Panc1 (cell line): ENCODE measurements at regions not wholly inside any gene's neighbourhood (a gene's known extent, or its start where the extent isn't known, plus 50 kb on each side); places are given as distances from the start of the nearest gene placed in this dataset.

Source experiments
- ATAC-seq: fragments of 200-7000 bp; cut with Tn5 transposase; 2 replicates; pipeline ENCODE4 v1.9.1; 2020; ENCODE audit warnings: mild to moderate bottlenecking, moderate library complexity
- BruUV-seq: library from RNA; stranded (reverse); fragments of 400-500 nt; replicated peaks from 2 replicates; lab custom pipeline; 2021; lab: Mats Ljungman, UMichigan
- CTCF ChIA-PET: fragments of 300-600 bp; sonication (Branson Sonifier 250); formaldehyde crosslinking; loops from one replicate; lab custom pipeline; 2022; ENCODE audit warnings: antibody characterized with exemption; lab: Charles Lee
- POLR2A ChIA-PET: fragments of 300-600 bp; sonication (Branson Sonifier 250); formaldehyde crosslinking; loops from one replicate; lab custom pipeline; 2022; ENCODE audit warnings: antibody characterized with exemption; lab: Charles Lee
- DNase-seq: peaks from one replicate; pipeline ENCODE4 v3.0.0-alpha.2; 2010; ENCODE audit warnings: low read depth, low spot score
- H3K27ac ChIP-seq: 2 replicates; pipeline ENCODE4 v1.5.1; 2011; ENCODE audit warnings: mild to moderate bottlenecking, low read length, inconsistent platforms
- H3K27me3 ChIP-seq: fragments of 200-500 bp; sonication (Bioruptor generic); 2 replicates; pipeline ENCODE4 v1.6.0; 2014; ENCODE audit warnings: low read length, inconsistent platforms; ENCODE audit not compliant: control insufficient read depth, insufficient read depth
- H3K36me3 ChIP-seq: fragments of 200-500 bp; sonication (Bioruptor generic); 2 replicates; pipeline ENCODE4 v1.5.1; 2014; ENCODE audit warnings: inconsistent platforms, mild to moderate bottlenecking, low read length, moderate library complexity; ENCODE audit not compliant: control insufficient read depth, insufficient read depth
- H3K4me1 ChIP-seq: 2 replicates; pipeline ENCODE4 v1.5.1; 2011; ENCODE audit warnings: inconsistent platforms, mild to moderate bottlenecking, low read length, moderate library complexity; ENCODE audit not compliant: control insufficient read depth, insufficient read depth
- H3K4me3 ChIP-seq, 2 experiments: 2 replicates each; pipeline ENCODE4 v1.5.1; 2011 to 2012; ENCODE audit warnings: low read depth in 2 of 2, low read length in 2 of 2, mild to moderate bottlenecking in 2 of 2, inconsistent platforms in 1 of 2, moderate library complexity in 1 of 2
- H3K9me3 ChIP-seq: fragments of 200-500 bp; sonication (Bioruptor generic); 2 replicates; pipeline ENCODE4 v1.5.1; 2014; ENCODE audit warnings: low read depth, mild to moderate bottlenecking, inconsistent platforms, low read length, moderate library complexity; ENCODE audit not compliant: control insufficient read depth, insufficient read depth
- POLR2AphosphoS5 ChIP-seq: IDR thresholded peaks from 2 replicates; pipeline ENCODE4 v1.6.1; 2012; ENCODE audit warnings: mild to moderate bottlenecking, low read depth, low read length, moderate library complexity
- SIN3A ChIP-seq: IDR thresholded peaks from 2 replicates; pipeline ENCODE4 v1.6.1; 2012; ENCODE audit warnings: low read depth, mild to moderate bottlenecking, low read length, moderate library complexity, borderline replicate concordance; ENCODE audit not compliant: insufficient read depth
- TCF7L2 ChIP-seq: IDR thresholded peaks from 2 replicates; pipeline ENCODE4 v1.6.1; 2011; ENCODE audit warnings: mild to moderate bottlenecking, low read depth, low read length, inconsistent platforms
- in situ Hi-C: cut with HindIII; loops from 2 replicates; pipeline ENCODE4 v1.10.0; 2016; ENCODE audit warnings: low sequenced_read_pairs, low pct_unique_long_range_greater_than_20kb
- intact Hi-C: fragments of 100-400 bp; cut with micrococcal nuclease; formaldehyde crosslinking; loops from one replicate; pipeline ENCODE4 v1.10.0; 2022; ENCODE audit not compliant: unreplicated experiment
- TF ChIP-seq, protein P1 (sequence below): fragments of 450-650 bp; IDR thresholded peaks from 2 replicates; pipeline ENCODE4 v1.5.1; 2017; ENCODE audit warnings: mild to moderate bottlenecking
- TF ChIP-seq, protein P2 (sequence below), 2 experiments: IDR thresholded peaks; 2 replicates each; pipeline ENCODE4 v1.6.1; 2011 to 2012; ENCODE audit warnings: low read depth in 2 of 2, control low read depth in 1 of 2, low read length in 1 of 2, mild to moderate bottlenecking in 1 of 2, moderate library complexity in 1 of 2; ENCODE audit not compliant: insufficient read depth in 1 of 2

DNA sequence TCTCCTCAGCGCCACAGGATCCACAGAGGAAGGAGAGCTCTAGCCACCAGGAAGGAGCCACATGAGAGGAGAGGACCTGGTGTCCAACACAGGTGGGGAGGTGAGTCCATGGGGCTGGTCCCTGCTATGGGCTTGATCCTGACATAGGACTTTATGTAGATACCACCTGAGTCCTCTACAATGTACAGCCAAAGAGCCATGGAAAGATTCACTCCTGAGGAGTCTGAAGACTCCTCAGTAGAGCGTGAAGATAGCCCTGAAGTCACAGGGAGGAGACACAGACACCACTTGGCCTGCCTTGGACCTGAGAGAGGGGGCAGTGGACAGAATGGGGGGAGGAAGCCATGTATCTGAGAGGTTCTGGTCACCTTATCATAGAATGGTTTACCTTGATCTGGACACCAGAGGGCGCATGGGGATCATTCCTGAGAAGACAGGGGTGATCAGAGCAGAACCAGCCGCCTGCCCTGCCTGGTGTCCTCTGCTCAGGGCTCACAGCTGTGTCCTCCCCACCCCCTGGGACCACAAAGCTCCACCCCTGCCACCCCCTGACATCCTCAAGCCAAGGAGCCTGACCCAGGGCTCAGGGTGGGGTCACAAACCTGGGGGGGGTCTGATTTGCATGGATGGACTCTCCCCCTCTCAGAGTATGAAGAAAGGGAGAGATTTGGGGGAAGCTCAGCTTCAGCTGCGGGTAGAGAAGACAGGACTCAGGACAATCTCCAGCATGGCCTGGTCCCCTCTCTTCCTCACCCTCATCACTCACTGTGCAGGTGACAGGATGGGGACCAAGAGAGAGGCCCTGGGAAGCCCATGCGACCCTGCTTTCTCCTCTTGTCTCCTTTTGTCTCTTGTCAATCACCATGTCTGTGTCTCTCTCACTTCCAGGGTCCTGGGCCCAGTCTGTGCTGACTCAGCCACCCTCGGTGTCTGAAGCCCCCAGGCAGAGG is 77.0 kb downstream of the ZNF280B start:
- intact Hi-C loops (no loop called here), in situ Hi-C loops (no loop called here)
- no peak overlapping the region for H3K27ac ChIP-seq

DNA sequence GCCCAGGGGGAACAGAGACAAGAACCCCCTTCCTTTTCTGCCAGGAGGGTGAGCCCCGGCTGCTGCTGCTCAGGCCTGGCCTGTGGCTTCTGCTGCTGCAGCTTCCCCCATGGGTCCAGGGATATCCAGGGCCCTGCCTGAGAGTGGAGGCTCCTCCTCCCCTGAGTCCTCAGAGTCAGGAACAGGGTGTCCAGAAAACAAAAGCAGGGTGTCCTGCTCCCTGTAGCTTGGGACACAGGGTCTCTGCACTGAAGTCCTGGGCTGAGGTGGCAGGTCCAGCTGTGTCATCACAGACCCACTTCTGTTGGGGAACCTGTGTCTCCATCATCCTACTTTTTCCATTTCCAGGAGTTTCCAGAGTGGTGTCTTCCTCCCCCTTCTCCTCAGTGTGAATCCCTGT is 76.1 kb downstream of the ZNF280B start:
- in situ Hi-C loops, result no loop called here
- no peaks in the 10 kb centered on the region for H3K9me3 ChIP-seq
- BruUV-seq, result no TSS peak
- ChIA-PET CTCF (interaction anchor here (0.6 kb wide), 1 partner anchor 10 kb away, joined by 3 read pairs; no protein-coding TSS in a partner anchor), POLR2A (no interaction called here)
- H3K27ac ChIP-seq, result no peak overlapping the region
- DNase-seq (no peak), ATAC-seq (no peak)
- H3K4me3 ChIP-seq, result no peak overlapping the region
- intact Hi-C loops, result no loop called here
- no peaks in the 10 kb centered on the region; the same call in none of the 2 replicates for H3K27me3 ChIP-seq
- H3K4me1 ChIP-seq, result no peaks in the 10 kb centered on the region
- TF ChIP-seq SIN3A (no peak), TCF7L2 (no peak), POLR2AphosphoS5 (no peak)
- TF ChIP-seq, protein P1, sequence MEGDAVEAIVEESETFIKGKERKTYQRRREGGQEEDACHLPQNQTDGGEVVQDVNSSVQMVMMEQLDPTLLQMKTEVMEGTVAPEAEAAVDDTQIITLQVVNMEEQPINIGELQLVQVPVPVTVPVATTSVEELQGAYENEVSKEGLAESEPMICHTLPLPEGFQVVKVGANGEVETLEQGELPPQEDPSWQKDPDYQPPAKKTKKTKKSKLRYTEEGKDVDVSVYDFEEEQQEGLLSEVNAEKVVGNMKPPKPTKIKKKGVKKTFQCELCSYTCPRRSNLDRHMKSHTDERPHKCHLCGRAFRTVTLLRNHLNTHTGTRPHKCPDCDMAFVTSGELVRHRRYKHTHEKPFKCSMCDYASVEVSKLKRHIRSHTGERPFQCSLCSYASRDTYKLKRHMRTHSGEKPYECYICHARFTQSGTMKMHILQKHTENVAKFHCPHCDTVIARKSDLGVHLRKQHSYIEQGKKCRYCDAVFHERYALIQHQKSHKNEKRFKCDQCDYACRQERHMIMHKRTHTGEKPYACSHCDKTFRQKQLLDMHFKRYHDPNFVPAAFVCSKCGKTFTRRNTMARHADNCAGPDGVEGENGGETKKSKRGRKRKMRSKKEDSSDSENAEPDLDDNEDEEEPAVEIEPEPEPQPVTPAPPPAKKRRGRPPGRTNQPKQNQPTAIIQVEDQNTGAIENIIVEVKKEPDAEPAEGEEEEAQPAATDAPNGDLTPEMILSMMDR, result no peak
- TF ChIP-seq, protein P2, sequence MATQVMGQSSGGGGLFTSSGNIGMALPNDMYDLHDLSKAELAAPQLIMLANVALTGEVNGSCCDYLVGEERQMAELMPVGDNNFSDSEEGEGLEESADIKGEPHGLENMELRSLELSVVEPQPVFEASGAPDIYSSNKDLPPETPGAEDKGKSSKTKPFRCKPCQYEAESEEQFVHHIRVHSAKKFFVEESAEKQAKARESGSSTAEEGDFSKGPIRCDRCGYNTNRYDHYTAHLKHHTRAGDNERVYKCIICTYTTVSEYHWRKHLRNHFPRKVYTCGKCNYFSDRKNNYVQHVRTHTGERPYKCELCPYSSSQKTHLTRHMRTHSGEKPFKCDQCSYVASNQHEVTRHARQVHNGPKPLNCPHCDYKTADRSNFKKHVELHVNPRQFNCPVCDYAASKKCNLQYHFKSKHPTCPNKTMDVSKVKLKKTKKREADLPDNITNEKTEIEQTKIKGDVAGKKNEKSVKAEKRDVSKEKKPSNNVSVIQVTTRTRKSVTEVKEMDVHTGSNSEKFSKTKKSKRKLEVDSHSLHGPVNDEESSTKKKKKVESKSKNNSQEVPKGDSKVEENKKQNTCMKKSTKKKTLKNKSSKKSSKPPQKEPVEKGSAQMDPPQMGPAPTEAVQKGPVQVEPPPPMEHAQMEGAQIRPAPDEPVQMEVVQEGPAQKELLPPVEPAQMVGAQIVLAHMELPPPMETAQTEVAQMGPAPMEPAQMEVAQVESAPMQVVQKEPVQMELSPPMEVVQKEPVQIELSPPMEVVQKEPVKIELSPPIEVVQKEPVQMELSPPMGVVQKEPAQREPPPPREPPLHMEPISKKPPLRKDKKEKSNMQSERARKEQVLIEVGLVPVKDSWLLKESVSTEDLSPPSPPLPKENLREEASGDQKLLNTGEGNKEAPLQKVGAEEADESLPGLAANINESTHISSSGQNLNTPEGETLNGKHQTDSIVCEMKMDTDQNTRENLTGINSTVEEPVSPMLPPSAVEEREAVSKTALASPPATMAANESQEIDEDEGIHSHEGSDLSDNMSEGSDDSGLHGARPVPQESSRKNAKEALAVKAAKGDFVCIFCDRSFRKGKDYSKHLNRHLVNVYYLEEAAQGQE (IDR thresholded peaks at IDR 0.05; ENCODE audit: insufficient read depth in 1 of 2, low read depth in 2 of 2, low read length in 1 of 2), result no peak
- no peaks in the 10 kb centered on the region for H3K36me3 ChIP-seq

More for the DNA sequence above, 77.0 kb downstream of the ZNF280B start:
- peak; percentile 24 for DNase-seq
- H3K9me3 ChIP-seq, result no peaks in the 10 kb centered on the region
- H3K36me3 ChIP-seq, result no peaks in the 10 kb centered on the region
- no peak overlapping the region for H3K4me3 ChIP-seq
- ATAC-seq, result peak; percentile 97
- H3K27me3 ChIP-seq, result no peaks in the 10 kb centered on the region; the same call in none of the 2 replicates
- TF ChIP-seq POLR2AphosphoS5 (no peak), SIN3A (no peak)
- TF ChIP-seq, protein P2 (IDR thresholded peaks at IDR 0.05; ENCODE audit: insufficient read depth in 1 of 2, low read depth in 2 of 2, low read length in 1 of 2), result no peak
- TF ChIP-seq, protein P1, result peak; percentile 82
- ChIA-PET CTCF (interaction anchor here (0.6 to 0.7 kb wide), 4 partner anchors 9 to 148 kb away, joined by 3 to 4 read pairs (median 4); no protein-coding TSS in a partner anchor), POLR2A (no interaction called here)
- no peaks in the 10 kb centered on the region for H3K4me1 ChIP-seq
- no TSS peak for BruUV-seq
